ENCODE measurements at regions not wholly inside any gene's neighbourhood (a gene's known extent, or its start where the extent isn't known, plus 50 kb on each side); places are given as distances from the start of the nearest gene placed in this dataset.

- TF ChIP-seq, protein P1, sequence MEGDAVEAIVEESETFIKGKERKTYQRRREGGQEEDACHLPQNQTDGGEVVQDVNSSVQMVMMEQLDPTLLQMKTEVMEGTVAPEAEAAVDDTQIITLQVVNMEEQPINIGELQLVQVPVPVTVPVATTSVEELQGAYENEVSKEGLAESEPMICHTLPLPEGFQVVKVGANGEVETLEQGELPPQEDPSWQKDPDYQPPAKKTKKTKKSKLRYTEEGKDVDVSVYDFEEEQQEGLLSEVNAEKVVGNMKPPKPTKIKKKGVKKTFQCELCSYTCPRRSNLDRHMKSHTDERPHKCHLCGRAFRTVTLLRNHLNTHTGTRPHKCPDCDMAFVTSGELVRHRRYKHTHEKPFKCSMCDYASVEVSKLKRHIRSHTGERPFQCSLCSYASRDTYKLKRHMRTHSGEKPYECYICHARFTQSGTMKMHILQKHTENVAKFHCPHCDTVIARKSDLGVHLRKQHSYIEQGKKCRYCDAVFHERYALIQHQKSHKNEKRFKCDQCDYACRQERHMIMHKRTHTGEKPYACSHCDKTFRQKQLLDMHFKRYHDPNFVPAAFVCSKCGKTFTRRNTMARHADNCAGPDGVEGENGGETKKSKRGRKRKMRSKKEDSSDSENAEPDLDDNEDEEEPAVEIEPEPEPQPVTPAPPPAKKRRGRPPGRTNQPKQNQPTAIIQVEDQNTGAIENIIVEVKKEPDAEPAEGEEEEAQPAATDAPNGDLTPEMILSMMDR (IDR thresholded peaks at IDR 0.05; ENCODE audit: unreplicated experiment in 3 of 3), result no peak
- Mint-ChIP-seq H3K4me1 (no peaks in the 10 kb centered on the region), H3K27ac (no peak overlapping the region), H3K9me3 (no peaks in the 10 kb centered on the region), H3K36me3 (ENCODE audit: low read depth) (no peaks in the 10 kb centered on the region), H3K27me3 (ENCODE audit: low read depth) (no peaks in the 10 kb centered on the region), H3K4me3 (no peak overlapping the region)
Observed at GRCh38 chr9:28079677-28080076, 506.4 kb upstream of the C9orf72 start.

DNA sequence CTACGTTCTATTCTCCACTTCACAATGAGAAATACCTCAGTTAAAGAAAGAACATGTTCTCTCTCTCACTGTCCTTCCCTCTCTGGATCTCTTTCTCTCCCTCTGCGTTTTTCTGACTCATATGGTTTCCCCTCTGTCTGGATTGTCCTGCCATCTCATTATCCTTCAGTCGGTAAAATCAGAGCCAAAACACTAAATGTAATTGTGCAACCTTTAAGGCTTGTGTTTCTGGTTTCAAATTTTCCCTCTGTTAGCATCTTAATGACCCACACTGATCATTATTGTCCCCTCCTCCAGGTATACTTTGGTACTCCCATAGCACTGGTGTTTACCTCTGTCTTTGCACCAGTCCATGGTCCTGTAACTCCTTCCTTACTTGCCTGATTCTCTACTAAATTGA, 509.4 kb upstream of the C9orf72 start:
- TF ChIP-seq, protein P1 (IDR thresholded peaks at IDR 0.05; ENCODE audit: unreplicated experiment in 3 of 3), result no peak
- no peak overlapping the region for H3K27ac Mint-ChIP-seq
- H3K4me3 Mint-ChIP-seq, result no peak overlapping the region
- H3K36me3 Mint-ChIP-seq (ENCODE audit: low read depth), result no peaks in the 10 kb centered on the region
- no peaks in the 10 kb centered on the region for H3K27me3 Mint-ChIP-seq (ENCODE audit: low read depth)
- no peaks in the 10 kb centered on the region for H3K4me1 Mint-ChIP-seq
- no peaks in the 10 kb centered on the region for H3K9me3 Mint-ChIP-seq

GRCh38 chr9:28086881-28087280, 513.6 kb upstream of the C9orf72 start:
- Mint-ChIP-seq H3K4me1 (no peaks in the 10 kb centered on the region), H3K27me3 (ENCODE audit: low read depth) (no peaks in the 10 kb centered on the region), H3K4me3 (no peak overlapping the region), H3K36me3 (ENCODE audit: low read depth) (no peaks in the 10 kb centered on the region), H3K9me3 (no peaks in the 10 kb centered on the region), H3K27ac (no peak overlapping the region)
- TF ChIP-seq, protein P1 (IDR thresholded peaks at IDR 0.05; ENCODE audit: unreplicated experiment in 3 of 3), result no peak

- Mint-ChIP-seq H3K36me3 (ENCODE audit: low read depth) (no peaks in the 10 kb centered on the region), H3K4me3 (no peak overlapping the region), H3K27me3 (ENCODE audit: low read depth) (no peaks in the 10 kb centered on the region), H3K4me1 (no peaks in the 10 kb centered on the region), H3K9me3 (no peaks in the 10 kb centered on the region), H3K27ac (no peak overlapping the region)
- TF ChIP-seq, protein P1 (IDR thresholded peaks at IDR 0.05; ENCODE audit: unreplicated experiment in 3 of 3), result no peak
Observed at GRCh38 chr9:28092981-28093936, 520.0 kb upstream of the C9orf72 start.

GRCh38 chr9:28101509-28101908, 528.2 kb upstream of the C9orf72 start:
- Mint-ChIP-seq H3K36me3 (ENCODE audit: low read depth) (no peaks in the 10 kb centered on the region), H3K27me3 (ENCODE audit: low read depth) (no peaks in the 10 kb centered on the region), H3K4me1 (peaks cover 16% of the 10 kb centered on the region), H3K9me3 (peaks cover 3% of the 10 kb centered on the region), H3K27ac (no peak overlapping the region), H3K4me3 (no peak overlapping the region)
- TF ChIP-seq, protein P1 (IDR thresholded peaks at IDR 0.05; ENCODE audit: unreplicated experiment in 3 of 3), result no peak

- peaks cover 14% of the 10 kb centered on the region for H3K9me3 Mint-ChIP-seq
- no peaks in the 10 kb centered on the region for H3K27me3 Mint-ChIP-seq (ENCODE audit: low read depth)
- TF ChIP-seq, protein P1 (IDR thresholded peaks at IDR 0.05; ENCODE audit: unreplicated experiment in 3 of 3), result no peak
- H3K4me1 Mint-ChIP-seq, result peaks cover 16% of the 10 kb centered on the region
- H3K36me3 Mint-ChIP-seq (ENCODE audit: low read depth), result no peaks in the 10 kb centered on the region
- H3K4me3 Mint-ChIP-seq, result peak overlapping the region in 1 of 3 experiments; percentile 51
- peak overlapping the region; percentile 40 to 76 (median 56) for H3K27ac Mint-ChIP-seq
Observed at GRCh38 chr9:28105001-28105400, 531.7 kb upstream of the C9orf72 start.
